CD14-positive monocyte (primary cell): ENCODE measurements at regions not wholly inside any gene's neighbourhood (a gene's known extent, or its start where the extent isn't known, plus 50 kb on each side); places are given as distances from the start of the nearest gene placed in this dataset.

Experiments
- DNase-seq, 3 donors: peaks; one replicate each; pipeline ENCODE4 v3.0.0-alpha.2; 2011 to 2022
- H2AFZ ChIP-seq: 2 replicates; pipeline ENCODE4 v1.6.0; 2012; ENCODE audit warnings: mild to moderate bottlenecking, low read depth, low read length, inconsistent platforms; ENCODE audit not compliant: insufficient read depth, poor library complexity, severe bottlenecking
- H3K27ac ChIP-seq, 2 donors: 1 replicate in 1 of 2; 2 replicates in 1 of 2; pipeline ENCODE4 v1.5.1; 2012 to 2013; ENCODE audit warnings: low read length in 2 of 2, control low read depth in 1 of 2, inconsistent platforms in 1 of 2, low read depth in 1 of 2, mild to moderate bottlenecking in 1 of 2
- H3K27me3 ChIP-seq, 2 donors: one replicate each; pipeline versions ENCODE4 v1.6.0 to v1.6.1; 2011 to 2013; ENCODE audit warnings: low read length in 2 of 2; ENCODE audit not compliant: control insufficient read depth in 2 of 2, insufficient read depth in 2 of 2
- H3K36me3 ChIP-seq, 2 donors: replicated peaks in 1 of 2; 1 replicate in 1 of 2; 2 replicates in 1 of 2; pipeline versions ENCODE4 v1.5.1 to v1.6.1; 2012 to 2013; ENCODE audit warnings: low read length in 2 of 2, control low read depth in 1 of 2, inconsistent platforms in 1 of 2, mild to moderate bottlenecking in 1 of 2; ENCODE audit not compliant: insufficient read depth in 2 of 2, control insufficient read depth in 1 of 2
- H3K4me1 ChIP-seq, 2 donors: 1 replicate in 1 of 2; 2 replicates in 1 of 2; pipeline versions ENCODE4 v1.5.1 to v1.6.1; 2012 to 2013; ENCODE audit warnings: low read length in 2 of 2, control low read depth in 1 of 2, inconsistent platforms in 1 of 2, mild to moderate bottlenecking in 1 of 2, moderate library complexity in 1 of 2; ENCODE audit not compliant: insufficient read depth in 2 of 2, control insufficient read depth in 1 of 2
- H3K4me2 ChIP-seq: replicated peaks from 2 replicates; pipeline ENCODE3; 2012; ENCODE audit warnings: low read length, moderate library complexity, mild to moderate bottlenecking; ENCODE audit not compliant: poor library complexity, severe bottlenecking; ENCODE audit errors: extremely low read depth
- H3K4me3 ChIP-seq, 3 experiments: fragments of 200-600 bp in 1 of 3; sonication (generic) in 1 of 3; replicated peaks in 1 of 3; 1 replicate in 2 of 3; 2 replicates in 1 of 3; pipeline ENCODE4 v1.5.1; 2011 to 2013; ENCODE audit warnings: low read length in 3 of 3, mild to moderate bottlenecking in 3 of 3, control low read depth in 2 of 3, low read depth in 2 of 3, inconsistent platforms in 1 of 3, moderate library complexity in 1 of 3
- H3K79me2 ChIP-seq: 2 replicates; pipeline ENCODE4 v1.6.0; 2012; ENCODE audit warnings: mild to moderate bottlenecking, control low read depth, inconsistent platforms, low read length, moderate library complexity; ENCODE audit not compliant: insufficient read depth
- H3K9ac ChIP-seq: 2 replicates; pipeline ENCODE4 v1.6.0; 2017; ENCODE audit warnings: low read length, mild to moderate bottlenecking; ENCODE audit not compliant: insufficient read depth, poor library complexity, severe bottlenecking
- H3K9me3 ChIP-seq, 2 donors: replicated peaks in 1 of 2; 1 replicate in 1 of 2; 2 replicates in 1 of 2; pipeline versions ENCODE4 v1.5.1 to v1.6.1; 2012 to 2013; ENCODE audit warnings: low read length in 2 of 2, control low read depth in 1 of 2; ENCODE audit not compliant: control insufficient read depth in 1 of 2, insufficient read depth in 1 of 2
- H4K20me1 ChIP-seq: 2 replicates; pipeline ENCODE4 v1.6.0; 2012; ENCODE audit warnings: mild to moderate bottlenecking, low read length, control low read depth, moderate library complexity; ENCODE audit not compliant: insufficient read depth
- H3K27ac Mint-ChIP-seq, 7 donors: one replicate each; pipeline ENCODE4 v1.8.0; 2020; ENCODE audit warnings: mild to moderate bottlenecking in 7 of 7, mixed read lengths in 7 of 7, moderate library complexity in 6 of 7, inconsistent platforms in 2 of 7
- H3K27me3 Mint-ChIP-seq, 3 donors: one replicate each; pipeline ENCODE4 v1.8.0; 2021 to 2022; ENCODE audit warnings: low read depth in 3 of 3, mild to moderate bottlenecking in 3 of 3, mixed read lengths in 3 of 3, moderate library complexity in 3 of 3, inconsistent platforms in 1 of 3
- H3K36me3 Mint-ChIP-seq, 2 donors: one replicate each; pipeline ENCODE4 v1.8.0; 2020; ENCODE audit warnings: mixed read lengths in 2 of 2, inconsistent platforms in 1 of 2, mild to moderate bottlenecking in 1 of 2
- H3K4me1 Mint-ChIP-seq: one replicate; pipeline ENCODE4 v1.8.0; 2020; ENCODE audit warnings: mild to moderate bottlenecking, mixed read lengths
- H3K4me3 Mint-ChIP-seq, 2 donors: one replicate each; pipeline ENCODE4 v1.8.0; 2020; ENCODE audit warnings: mild to moderate bottlenecking in 2 of 2, mixed read lengths in 2 of 2, moderate library complexity in 1 of 2
- H3K9me3 Mint-ChIP-seq, 7 donors: one replicate each; pipeline ENCODE4 v1.8.0; 2020 to 2022; ENCODE audit warnings: mixed read lengths in 7 of 7, mild to moderate bottlenecking in 6 of 7, moderate library complexity in 6 of 7, inconsistent platforms in 2 of 7
- CTCF ChIP-seq: fragments of 200-600 bp; IDR thresholded peaks from one replicate; pipeline ENCODE4 v1.8.0; 2022; ENCODE audit warnings: antibody characterized with exemption, mild to moderate bottlenecking
- WGBS: methylation state at CpG from one replicate; pipeline ENCODE4 v1.1.5; 2013; ENCODE audit warnings: missing lambda C conversion rate; ENCODE audit not compliant: insufficient coverage; 5-methylcytosine and 5-hydroxymethylcytosine counted together
- intact Hi-C, 2 donors: fragments of 100-400 bp; cut with micrococcal nuclease; formaldehyde crosslinking; loops; one replicate each; pipeline versions ENCODE4 v1.15.0 to v1.15.1; 2023

GRCh38 chr4:14066979-14067378 lies 439.5 kb upstream of the BOD1L1 start:
- Histone ChIP-seq H2AFZ (no peak overlapping the region), H3K27me3 (no peaks in the 10 kb centered on the region), H3K4me2 (no peak overlapping the region), H3K27ac (no peak overlapping the region), H3K36me3 (no peaks in the 10 kb centered on the region), H4K20me1 (no peaks in the 10 kb centered on the region), H3K4me3 (no peak overlapping the region), H3K4me1 (no peaks in the 10 kb centered on the region), H3K9me3 (peaks cover 6 to 10% of the 10 kb centered on the region in 2 donors), H3K9ac (no peak overlapping the region), H3K79me2 (no peaks in the 10 kb centered on the region)
- H3K9me3 Mint-ChIP-seq = peaks cover 3 to 10% (median 6%) of the 10 kb centered on the region in 7 donors
- 100% methylated on average over 1 of the region's 1 CpG for WGBS
- H3K4me1 Mint-ChIP-seq = no peaks in the 10 kb centered on the region
- no peaks in the 10 kb centered on the region for H3K36me3 Mint-ChIP-seq
- no peak for TF ChIP-seq CTCF
- H3K27me3 Mint-ChIP-seq = peaks cover 0 to 2% (median 0%) of the 10 kb centered on the region in 3 donors
- DNase-seq = no peak
- no peak overlapping the region for H3K27ac Mint-ChIP-seq
- intact Hi-C loops = no loop called here
- H3K4me3 Mint-ChIP-seq = no peak overlapping the region

GRCh38 chr4:14069886-14070285 lies 442.4 kb upstream of the BOD1L1 start:
- no peak for TF ChIP-seq CTCF
- H3K36me3 Mint-ChIP-seq = no peaks in the 10 kb centered on the region
- intact Hi-C loops = no loop called here
- H2AFZ ChIP-seq = no peak overlapping the region
- peaks cover 21 to 27% of the 10 kb centered on the region in 2 donors for H3K9me3 ChIP-seq
- no peak overlapping the region for H3K4me2 ChIP-seq
- H3K4me1 Mint-ChIP-seq = no peaks in the 10 kb centered on the region
- 100% methylated on average over 2 of the region's 4 CpGs for WGBS
- peaks cover 18 to 29% (median 25%) of the 10 kb centered on the region in 7 donors for H3K9me3 Mint-ChIP-seq
- H3K27me3 ChIP-seq = no peaks in the 10 kb centered on the region
- H3K36me3 ChIP-seq = no peaks in the 10 kb centered on the region
- H3K4me1 ChIP-seq = no peaks in the 10 kb centered on the region
- H3K4me3 ChIP-seq = no peak overlapping the region
- H3K9ac ChIP-seq = no peak overlapping the region
- no peak overlapping the region for H3K27ac Mint-ChIP-seq
- H3K79me2 ChIP-seq = no peaks in the 10 kb centered on the region
- no peak for DNase-seq
- no peak overlapping the region for H3K4me3 Mint-ChIP-seq
- no peaks in the 10 kb centered on the region for H4K20me1 ChIP-seq
- H3K27ac ChIP-seq = no peak overlapping the region
- peaks cover 0 to 2% (median 0%) of the 10 kb centered on the region in 3 donors for H3K27me3 Mint-ChIP-seq
